ENCODE measurements at regions not wholly inside any gene's neighbourhood (a gene's known extent, or its start where the extent isn't known, plus 50 kb on each side); places are given as distances from the start of the nearest gene placed in this dataset.

GRCh38 chr2:153394247-153394646 is 84.3 kb downstream of the RPRM start:
- intact Hi-C loops (cut with micrococcal nuclease; ENCODE audit: unreplicated experiment), result no loop called here
- H3K36me3 ChIP-seq (ENCODE audit: control insufficient read depth, insufficient read depth, low read length), result no peaks in the 10 kb centered on the region
- POLR2A ChIA-PET, result no interaction called here
- BruUV-seq (replicated peaks), result no TSS peak
- no peak for DNase-seq (ENCODE audit: low read depth, low spot score)
- H3K4me1 ChIP-seq (ENCODE audit: control insufficient read depth, insufficient read depth, low read length), result no peaks in the 10 kb centered on the region
- no peak for ATAC-seq
- TF ChIP-seq POLR2AphosphoS5 (IDR thresholded peaks at IDR 0.05; ENCODE audit: low read depth, low read length) (no peak), REST (IDR thresholded peaks at IDR 0.05; ENCODE audit: insufficient read depth in 1 of 2, low read depth in 2 of 2, low read length in 1 of 2) (no peak), TCF7L2 (IDR thresholded peaks at IDR 0.05; ENCODE audit: low read depth, low read length) (no peak), SIN3A (IDR thresholded peaks at IDR 0.05; ENCODE audit: borderline replicate concordance, insufficient read depth, low read depth, low read length) (no peak), CTCF (IDR thresholded peaks at IDR 0.05) (no peak)
- in situ Hi-C loops (cut with HindIII; ENCODE audit: low pct_unique_long_range_greater_than_20kb, low sequenced_read_pairs), result no loop called here
- H3K27ac ChIP-seq (ENCODE audit: low read length), result no peak overlapping the region
- CTCF ChIA-PET, result no interaction called here
- no peaks in the 10 kb centered on the region for H3K27me3 ChIP-seq (ENCODE audit: control insufficient read depth, insufficient read depth, low read length)
- H3K9me3 ChIP-seq (ENCODE audit: control insufficient read depth, insufficient read depth, low read depth, low read length), result no peaks in the 10 kb centered on the region
- no peak overlapping the region for H3K4me3 ChIP-seq (ENCODE audit: low read depth in 2 of 2, low read length in 2 of 2)

GRCh38 chr2:153393518-153393917 is 85.0 kb downstream of the RPRM start:
- Histone ChIP-seq H3K27ac (ENCODE audit: low read length) (no peak overlapping the region), H3K4me1 (ENCODE audit: control insufficient read depth, insufficient read depth, low read length) (no peaks in the 10 kb centered on the region), H3K36me3 (ENCODE audit: control insufficient read depth, insufficient read depth, low read length) (no peaks in the 10 kb centered on the region), H3K9me3 (ENCODE audit: control insufficient read depth, insufficient read depth, low read depth, low read length) (no peaks in the 10 kb centered on the region), H3K27me3 (ENCODE audit: control insufficient read depth, insufficient read depth, low read length) (no peaks in the 10 kb centered on the region), H3K4me3 (ENCODE audit: low read depth in 2 of 2, low read length in 2 of 2) (no peak overlapping the region)
- ATAC-seq (no peak), DNase-seq (ENCODE audit: low read depth, low spot score) (no peak)
- in situ Hi-C loops (cut with HindIII; ENCODE audit: low pct_unique_long_range_greater_than_20kb, low sequenced_read_pairs) (no loop called here), intact Hi-C loops (cut with micrococcal nuclease; ENCODE audit: unreplicated experiment) (no loop called here)
- BruUV-seq (replicated peaks), result no TSS peak
- TF ChIP-seq SIN3A (IDR thresholded peaks at IDR 0.05; ENCODE audit: borderline replicate concordance, insufficient read depth, low read depth, low read length), result no peak
- no peak for TF ChIP-seq TCF7L2 (IDR thresholded peaks at IDR 0.05; ENCODE audit: low read depth, low read length)
- TF ChIP-seq REST (IDR thresholded peaks at IDR 0.05; ENCODE audit: insufficient read depth in 1 of 2, low read depth in 2 of 2, low read length in 1 of 2), result no peak
- no peak for TF ChIP-seq CTCF (IDR thresholded peaks at IDR 0.05)
- POLR2A ChIA-PET, result no interaction called here
- CTCF ChIA-PET, result no interaction called here

Measured in Panc1 (cell line).